ENCODE measurements at regions not wholly inside any gene's neighbourhood (a gene's known extent, or its start where the extent isn't known, plus 50 kb on each side); places are given as distances from the start of the nearest gene placed in this dataset.

DNA sequence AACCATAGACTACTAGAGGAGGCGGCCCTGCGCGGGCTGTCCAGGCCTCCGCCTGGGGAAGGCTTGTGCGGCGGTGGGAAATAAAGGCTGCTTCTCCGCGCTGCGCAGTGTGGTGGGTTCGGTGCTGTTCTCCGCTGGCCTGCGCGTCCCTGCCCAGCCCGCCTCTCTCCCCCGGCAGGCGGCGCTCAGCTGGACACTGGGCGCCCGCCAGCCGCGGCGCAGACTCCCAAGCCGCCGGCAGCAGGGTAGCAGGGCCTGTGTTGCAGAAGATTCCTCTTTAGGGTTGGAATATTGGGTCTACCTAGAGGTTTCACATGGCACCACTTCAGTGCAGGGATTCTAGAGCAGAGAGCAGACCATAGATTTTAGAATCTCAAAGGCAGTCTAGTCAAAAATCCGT lies 66.1 kb upstream of the ZPBP start:
- ATAC-seq (ENCODE audit: poor library complexity) (no peak), DNase-seq (no peak)
- intact Hi-C loops (cut with DNase I, micrococcal nuclease): loop anchor here in 1 of 2 experiments (5.0 kb wide), 1 partner anchor 33 kb away; no protein-coding TSS in a partner anchor
- Histone ChIP-seq H3K27ac (ENCODE audit: low read depth in 1 of 2, low read length in 2 of 2) (no peak overlapping the region), H3K27me3 (ENCODE audit: control insufficient read depth in 1 of 2, insufficient read depth in 2 of 2, low read length in 2 of 2) (no peaks in the 10 kb centered on the region), H3K36me3 (ENCODE audit: insufficient read depth, low read length) (no peaks in the 10 kb centered on the region), H3K4me1 (ENCODE audit: insufficient read depth, low read length) (peaks cover 31% of the 10 kb centered on the region), H3K4me3 (ENCODE audit: low read length) (no peak overlapping the region), H3K9me3 (ENCODE audit: control insufficient read depth in 1 of 2, insufficient read depth in 1 of 2, low read length in 2 of 2) (no peaks in the 10 kb centered on the region)
- ChIA-PET POLR2A (no interaction called here), CTCF (no interaction called here)
- Mint-ChIP-seq H3K4me1 (ENCODE audit: low read depth) (peaks cover 36% of the 10 kb centered on the region), H3K36me3 (ENCODE audit: low read depth) (no peaks in the 10 kb centered on the region), H3K4me3 (no peak overlapping the region), H3K9me3 (no peaks in the 10 kb centered on the region), H3K27ac (no peak overlapping the region), H3K27me3 (no peaks in the 10 kb centered on the region)
- TF ChIP-seq, protein P1, sequence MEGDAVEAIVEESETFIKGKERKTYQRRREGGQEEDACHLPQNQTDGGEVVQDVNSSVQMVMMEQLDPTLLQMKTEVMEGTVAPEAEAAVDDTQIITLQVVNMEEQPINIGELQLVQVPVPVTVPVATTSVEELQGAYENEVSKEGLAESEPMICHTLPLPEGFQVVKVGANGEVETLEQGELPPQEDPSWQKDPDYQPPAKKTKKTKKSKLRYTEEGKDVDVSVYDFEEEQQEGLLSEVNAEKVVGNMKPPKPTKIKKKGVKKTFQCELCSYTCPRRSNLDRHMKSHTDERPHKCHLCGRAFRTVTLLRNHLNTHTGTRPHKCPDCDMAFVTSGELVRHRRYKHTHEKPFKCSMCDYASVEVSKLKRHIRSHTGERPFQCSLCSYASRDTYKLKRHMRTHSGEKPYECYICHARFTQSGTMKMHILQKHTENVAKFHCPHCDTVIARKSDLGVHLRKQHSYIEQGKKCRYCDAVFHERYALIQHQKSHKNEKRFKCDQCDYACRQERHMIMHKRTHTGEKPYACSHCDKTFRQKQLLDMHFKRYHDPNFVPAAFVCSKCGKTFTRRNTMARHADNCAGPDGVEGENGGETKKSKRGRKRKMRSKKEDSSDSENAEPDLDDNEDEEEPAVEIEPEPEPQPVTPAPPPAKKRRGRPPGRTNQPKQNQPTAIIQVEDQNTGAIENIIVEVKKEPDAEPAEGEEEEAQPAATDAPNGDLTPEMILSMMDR (IDR thresholded peaks at IDR 0.05): no peak

DNA sequence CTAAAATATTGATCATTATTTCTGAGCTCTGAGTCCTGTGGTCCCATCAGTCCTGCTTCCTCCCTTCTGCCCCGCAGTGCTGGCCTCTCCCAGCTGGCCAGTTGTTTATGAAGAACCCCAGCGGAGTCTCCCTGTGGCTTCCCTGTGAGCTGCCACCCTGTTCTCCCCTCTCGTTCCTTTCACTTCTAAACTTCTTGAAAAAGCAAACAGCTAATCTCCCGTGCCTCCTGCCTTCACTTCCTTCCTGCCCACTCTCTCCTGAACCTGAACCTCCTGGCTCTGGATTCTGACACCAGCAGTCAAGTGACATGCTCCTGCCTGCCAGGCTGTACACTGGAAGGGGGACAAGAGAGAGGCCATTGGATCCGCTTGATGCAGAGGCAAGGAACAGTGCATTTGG lies 63.7 kb upstream of the ZPBP start:
- Mint-ChIP-seq H3K4me1 (ENCODE audit: low read depth) (peaks cover 22% of the 10 kb centered on the region), H3K36me3 (ENCODE audit: low read depth) (no peaks in the 10 kb centered on the region), H3K27me3 (no peaks in the 10 kb centered on the region), H3K27ac (peak overlapping the region; percentile 73), H3K4me3 (peak overlapping the region; percentile 40), H3K9me3 (no peaks in the 10 kb centered on the region)
- Histone ChIP-seq H3K9me3 (ENCODE audit: control insufficient read depth in 1 of 2, insufficient read depth in 1 of 2, low read length in 2 of 2) (no peaks in the 10 kb centered on the region), H3K4me3 (ENCODE audit: low read length) (no peak overlapping the region), H3K27ac (ENCODE audit: low read depth in 1 of 2, low read length in 2 of 2) (no peak overlapping the region), H3K36me3 (ENCODE audit: insufficient read depth, low read length) (no peaks in the 10 kb centered on the region), H3K27me3 (ENCODE audit: control insufficient read depth in 1 of 2, insufficient read depth in 2 of 2, low read length in 2 of 2) (no peaks in the 10 kb centered on the region), H3K4me1 (ENCODE audit: insufficient read depth, low read length) (peaks cover 17% of the 10 kb centered on the region)
- POLR2A ChIA-PET: interaction anchor here (0.9 to 2.7 kb wide), 7 partner anchors 8 to 211 kb away, joined by 3 to 15 read pairs (median 4); no protein-coding TSS in a partner anchor
- CTCF ChIA-PET: interaction anchor here (1.2 kb wide), 2 partner anchors 13 to 49 kb away, joined by 3 read pairs; no protein-coding TSS in a partner anchor
- ATAC-seq (ENCODE audit: poor library complexity) (peak; percentile 17), DNase-seq (peak in 1 of 14 experiments; percentile 11)
- TF ChIP-seq, protein P1 (IDR thresholded peaks at IDR 0.05): no peak
- intact Hi-C loops (cut with DNase I, micrococcal nuclease): loop anchor here in 1 of 2 experiments (5.0 kb wide), 1 partner anchor 36 kb away; no protein-coding TSS in a partner anchor

DNA sequence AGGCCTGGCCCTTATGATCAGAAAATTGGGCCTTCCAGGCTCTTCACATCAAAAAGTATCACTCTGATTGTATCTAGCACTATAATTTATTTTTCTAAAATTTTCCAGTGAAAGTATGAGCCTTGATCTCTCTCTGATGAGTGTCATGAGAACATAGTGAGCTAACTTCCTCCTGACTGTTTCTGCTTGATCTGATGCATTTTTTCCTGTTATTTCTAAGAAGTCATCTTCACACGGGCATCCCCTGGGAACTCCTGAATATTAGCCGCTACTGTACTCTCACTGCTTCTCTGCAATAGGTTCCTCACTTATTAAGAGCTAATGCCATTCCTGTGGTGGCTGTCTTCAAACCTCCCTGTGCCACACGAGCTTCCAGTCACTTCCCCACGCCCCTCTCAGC lies 63.1 kb upstream of the ZPBP start:
- H3K27ac Mint-ChIP-seq: peak overlapping the region; percentile 73
- no peaks in the 10 kb centered on the region for H3K36me3 Mint-ChIP-seq (ENCODE audit: low read depth)
- H3K4me1 Mint-ChIP-seq (ENCODE audit: low read depth): peaks cover 28% of the 10 kb centered on the region
- no peak overlapping the region for H3K4me3 ChIP-seq (ENCODE audit: low read length)
- H3K27me3 ChIP-seq (ENCODE audit: control insufficient read depth in 1 of 2, insufficient read depth in 2 of 2, low read length in 2 of 2): no peaks in the 10 kb centered on the region
- TF ChIP-seq, protein P1 (IDR thresholded peaks at IDR 0.05): no peak
- H3K4me1 ChIP-seq (ENCODE audit: insufficient read depth, low read length): peaks cover 17% of the 10 kb centered on the region
- ChIA-PET POLR2A (interaction anchor here (0.9 to 2.7 kb wide), 9 partner anchors 8 to 214 kb away, joined by 3 to 15 read pairs (median 4); no protein-coding TSS in a partner anchor), CTCF (interaction anchor here (1.2 kb wide), 2 partner anchors 12 to 49 kb away, joined by 3 read pairs; no protein-coding TSS in a partner anchor)
- no peaks in the 10 kb centered on the region for H3K27me3 Mint-ChIP-seq
- no peaks in the 10 kb centered on the region for H3K36me3 ChIP-seq (ENCODE audit: insufficient read depth, low read length)
- peak overlapping the region; percentile 40 for H3K4me3 Mint-ChIP-seq
- no peaks in the 10 kb centered on the region for H3K9me3 ChIP-seq (ENCODE audit: control insufficient read depth in 1 of 2, insufficient read depth in 1 of 2, low read length in 2 of 2)
- DNase-seq (no peak), ATAC-seq (ENCODE audit: poor library complexity) (peak; percentile 46)
- no peaks in the 10 kb centered on the region for H3K9me3 Mint-ChIP-seq
- intact Hi-C loops (cut with DNase I, micrococcal nuclease): loop anchor here in 1 of 2 experiments (5.0 kb wide), 1 partner anchor 36 kb away; no protein-coding TSS in a partner anchor
- H3K27ac ChIP-seq (ENCODE audit: low read depth in 1 of 2, low read length in 2 of 2): no peak overlapping the region

Measured in CD4-positive, alpha-beta T cell (primary cell).